ENCODE measurements at regions not wholly inside any gene's neighbourhood (a gene's known extent, or its start where the extent isn't known, plus 50 kb on each side); places are given as distances from the start of the nearest gene placed in this dataset.
"Not testable (repeated sequence)": the region's sequence is repeated elsewhere in the genome, so short reads cannot be mapped to it uniquely, and the experiment has no call there.

DNA sequence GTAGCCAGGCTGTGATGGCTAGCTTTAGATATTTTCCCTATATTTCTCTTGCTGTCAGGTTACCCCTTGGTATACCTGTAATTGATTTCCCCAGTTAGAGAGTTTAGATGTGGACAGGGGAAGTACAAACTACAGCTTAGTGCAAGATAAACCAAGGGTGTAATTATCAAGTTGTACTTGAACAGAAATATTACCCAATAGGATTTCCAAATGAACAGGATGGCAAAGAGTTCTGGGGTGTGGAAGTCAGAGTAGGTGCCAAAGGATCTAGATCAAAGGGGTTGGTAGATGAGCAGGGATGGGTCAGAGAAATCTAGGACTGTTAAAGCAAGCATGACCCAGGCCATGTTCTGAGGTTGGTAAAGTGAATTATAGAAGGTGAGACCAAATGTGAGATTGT is 585.2 kb downstream of the CCDC85A start:
- in situ Hi-C loops (cut with HindIII; ENCODE audit: low sequenced_read_pairs) = no loop called here

DNA sequence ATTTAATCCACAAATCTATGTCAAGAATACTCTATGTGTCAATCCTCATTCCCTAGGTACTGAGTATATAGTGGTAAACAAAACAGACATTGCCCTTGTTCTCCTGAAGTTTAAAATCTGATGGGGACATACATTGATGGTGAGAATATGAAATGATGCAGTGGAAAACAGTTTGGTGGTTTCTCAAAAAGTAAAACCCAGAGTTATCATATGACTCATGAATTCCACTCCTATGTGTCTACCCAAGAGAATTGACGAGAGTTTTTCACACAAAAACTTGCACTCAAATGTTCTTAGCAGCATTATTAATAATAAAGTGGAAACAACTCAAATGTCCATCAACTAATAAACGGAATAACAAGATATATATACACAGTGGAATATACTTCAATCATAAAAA is 586.7 kb downstream of the CCDC85A start:
- in situ Hi-C loops (cut with HindIII; ENCODE audit: low sequenced_read_pairs) = no loop called here

DNA sequence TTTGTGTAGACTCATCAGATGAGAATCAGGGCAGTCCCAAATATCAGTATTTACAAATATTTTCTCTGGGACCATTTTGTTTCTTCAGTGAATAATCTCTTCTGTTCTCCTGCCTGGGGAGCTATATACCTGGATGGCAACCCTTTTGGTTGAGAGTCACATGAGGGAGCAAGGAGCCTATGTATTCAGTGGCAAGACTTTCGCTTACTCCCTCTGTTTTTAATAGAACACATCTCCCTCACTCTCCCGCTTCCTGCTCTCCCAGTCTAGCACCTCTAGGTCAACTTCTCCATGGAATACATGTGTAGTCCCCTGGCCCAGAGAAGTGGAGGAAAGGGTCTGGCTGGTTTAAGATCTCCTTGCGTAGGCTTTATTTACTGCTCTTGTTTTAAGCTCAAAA is 600.3 kb downstream of the CCDC85A start:
- in situ Hi-C loops (cut with HindIII; ENCODE audit: low sequenced_read_pairs) = no loop called here

DNA sequence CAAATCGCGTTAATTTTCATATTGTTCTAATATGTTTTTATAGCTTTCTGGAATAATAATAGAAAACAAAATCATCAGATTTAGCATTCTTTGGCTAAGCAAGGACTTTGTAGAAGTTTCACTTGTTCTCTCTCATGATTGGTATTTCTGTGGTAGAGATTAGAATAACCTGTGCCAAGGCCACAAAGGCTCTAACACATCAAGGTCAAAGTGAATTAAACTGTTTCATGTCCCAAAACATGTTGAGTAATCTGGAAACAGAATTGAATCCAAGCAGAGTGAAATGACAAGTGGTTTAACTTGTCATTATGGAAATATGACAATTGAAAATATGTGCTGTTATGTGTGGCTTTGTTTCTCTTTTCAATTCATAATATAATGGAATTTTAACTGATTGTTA is 617.4 kb downstream of the CCDC85A start:
- in situ Hi-C loops (cut with HindIII; ENCODE audit: low sequenced_read_pairs) = no loop called here

DNA sequence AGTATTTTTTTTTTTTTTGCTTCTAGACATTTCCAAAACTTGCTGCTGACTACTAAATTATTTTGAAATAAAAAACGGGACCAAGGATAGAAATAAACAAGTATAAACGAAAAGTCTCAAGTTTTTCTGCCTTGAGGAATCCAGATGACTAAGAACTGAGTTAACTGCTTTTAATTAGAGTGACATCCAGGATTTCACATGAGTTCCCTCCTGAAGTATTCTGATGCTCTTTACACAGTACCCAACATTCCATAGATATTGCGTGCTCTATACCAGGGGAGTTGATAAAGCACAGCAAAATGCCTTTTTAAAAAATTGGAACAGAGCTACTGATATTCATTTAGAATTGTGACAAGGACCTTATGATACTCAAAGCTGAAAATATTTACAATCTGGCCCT is 618.0 kb downstream of the CCDC85A start:
- in situ Hi-C loops (cut with HindIII; ENCODE audit: low sequenced_read_pairs) = no loop called here

DNA sequence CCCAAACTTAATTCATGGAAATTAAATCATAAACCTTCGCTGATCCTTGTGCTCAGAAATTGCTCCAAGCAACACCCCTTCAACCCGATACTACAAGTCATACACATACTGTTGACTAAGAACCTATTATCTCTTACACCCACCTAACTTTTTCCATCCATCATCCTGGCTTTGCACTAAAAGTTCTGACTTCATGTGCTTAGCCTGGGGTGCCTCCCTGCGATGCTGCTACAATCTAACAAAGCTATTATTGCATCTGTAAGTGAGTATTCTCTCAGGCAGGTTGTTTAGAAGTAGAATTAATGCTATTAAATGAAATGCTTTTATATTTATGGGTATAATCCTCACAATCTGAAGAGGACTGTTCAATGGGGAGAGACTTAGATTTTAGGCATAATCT is 619.8 kb downstream of the CCDC85A start:
- in situ Hi-C loops (cut with HindIII; ENCODE audit: low sequenced_read_pairs) = no loop called here

DNA sequence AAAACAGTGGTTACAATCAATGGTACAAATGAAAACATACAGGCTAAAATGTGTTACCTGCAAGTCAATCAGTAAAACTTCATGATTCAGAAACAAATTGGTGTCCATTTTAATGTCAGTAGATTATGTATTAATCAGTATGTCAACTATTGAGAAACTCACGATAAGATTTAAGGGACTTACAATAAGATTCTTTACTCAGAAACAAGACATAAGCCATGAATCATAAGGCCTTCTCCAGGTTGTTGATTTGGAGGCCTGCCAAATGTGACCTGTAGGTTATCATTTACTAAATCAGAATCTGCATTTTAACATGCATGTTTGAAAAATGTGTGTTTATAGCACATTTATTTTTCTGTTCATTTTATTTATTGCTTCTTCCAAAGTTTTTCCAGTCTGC is 623.1 kb downstream of the CCDC85A start:
- in situ Hi-C loops (cut with HindIII; ENCODE audit: low sequenced_read_pairs) = no loop called here

DNA sequence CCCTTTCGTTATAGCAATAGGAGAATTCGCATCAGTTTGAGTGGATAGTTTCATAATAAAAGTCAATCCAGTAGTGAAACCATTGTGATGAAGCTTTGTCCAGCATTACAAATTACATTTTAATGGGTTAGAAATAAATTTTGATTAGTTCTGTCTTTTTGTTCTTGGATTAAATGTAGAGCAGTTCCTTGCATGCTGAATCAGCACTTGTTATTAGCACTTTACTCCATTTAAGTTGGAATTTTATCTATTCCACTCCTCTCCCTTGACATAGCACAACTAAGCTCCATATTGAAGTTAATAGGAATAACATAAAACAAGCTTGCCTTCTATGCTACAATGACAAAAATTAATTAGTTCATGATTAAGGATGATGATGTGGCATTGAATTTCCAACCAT is 624.1 kb downstream of the CCDC85A start:
- in situ Hi-C loops (cut with HindIII; ENCODE audit: low sequenced_read_pairs) = no loop called here

DNA sequence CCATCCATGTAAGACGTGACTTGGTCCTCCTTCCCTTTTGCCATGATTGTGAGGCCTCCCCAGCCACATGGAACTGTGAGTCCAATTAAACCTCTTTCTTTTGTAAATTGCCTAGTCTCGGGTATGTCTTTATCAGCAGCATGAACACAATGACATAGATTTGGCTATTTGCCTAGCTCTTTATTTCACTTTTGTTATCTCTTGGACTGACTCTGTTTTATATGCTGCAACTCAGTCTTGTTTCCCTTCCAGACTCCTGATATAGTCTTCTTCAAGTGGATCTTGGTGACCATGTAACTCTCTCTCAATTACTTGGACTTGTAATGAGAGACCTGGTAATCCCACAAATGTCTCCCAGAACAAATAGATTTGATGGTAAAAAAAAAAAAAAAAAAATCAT is 627.6 kb downstream of the CCDC85A start:
- in situ Hi-C loops (cut with HindIII; ENCODE audit: low sequenced_read_pairs) = no loop called here

DNA sequence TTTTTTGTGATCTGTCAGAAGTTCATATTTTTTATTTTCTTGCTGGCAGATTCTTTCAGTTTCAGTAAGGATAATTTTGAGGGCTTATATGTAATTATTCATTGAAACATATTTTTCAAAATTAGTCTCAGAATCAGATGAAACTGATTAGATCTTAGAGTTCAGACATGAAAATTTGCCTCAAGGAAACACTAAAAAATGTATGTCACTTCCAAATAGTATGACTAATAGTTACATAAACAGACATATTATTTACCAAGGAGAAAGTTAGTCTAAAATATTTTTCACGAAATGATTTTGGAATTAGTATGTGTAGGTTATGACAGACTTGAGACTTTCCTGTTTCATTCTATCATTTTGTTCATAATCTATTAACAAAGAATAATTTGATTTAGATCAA is 628.6 kb downstream of the CCDC85A start:
- in situ Hi-C loops (cut with HindIII; ENCODE audit: low sequenced_read_pairs) = no loop called here

DNA sequence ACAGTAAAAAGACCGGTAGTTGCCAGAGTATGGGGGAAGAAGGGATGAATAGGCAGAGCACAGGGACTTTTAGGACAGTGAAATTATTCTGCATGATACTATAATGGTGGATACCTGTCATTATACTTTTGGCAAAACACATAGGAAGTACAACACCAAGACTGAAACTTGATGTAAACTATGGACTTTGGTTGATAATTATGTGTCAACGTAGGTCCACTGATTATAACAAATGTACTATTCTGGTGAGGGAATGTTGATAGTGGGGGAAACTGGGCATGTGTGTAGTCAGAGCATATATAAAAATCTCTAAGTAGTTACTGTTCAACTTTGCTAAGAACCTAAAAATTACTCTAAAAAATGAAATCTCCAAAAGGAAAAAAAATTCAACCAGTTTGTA is 629.7 kb downstream of the CCDC85A start:
- in situ Hi-C loops (cut with HindIII; ENCODE audit: low sequenced_read_pairs) = no loop called here

DNA sequence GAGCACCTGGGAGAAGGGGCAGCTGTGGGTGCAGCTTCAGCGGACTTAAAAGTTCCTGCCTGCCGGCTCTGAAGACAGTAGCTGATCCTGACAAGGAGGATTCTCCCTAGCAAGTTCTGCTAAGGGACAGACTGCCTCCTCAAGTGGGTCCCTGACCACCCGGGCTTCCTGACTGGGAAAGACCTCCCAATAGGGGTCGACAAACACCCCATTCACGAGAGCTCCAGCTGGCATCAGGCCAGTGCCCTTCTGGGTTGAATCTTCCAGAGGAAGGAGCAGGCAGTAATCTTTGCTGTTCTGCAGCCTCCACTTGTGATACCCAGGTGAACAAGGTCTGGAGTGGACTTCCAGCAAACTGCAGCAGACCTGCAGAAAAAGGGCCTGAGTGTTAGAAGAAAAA is 632.9 kb downstream of the CCDC85A start:
- in situ Hi-C loops (cut with HindIII; ENCODE audit: low sequenced_read_pairs) = no loop called here

DNA sequence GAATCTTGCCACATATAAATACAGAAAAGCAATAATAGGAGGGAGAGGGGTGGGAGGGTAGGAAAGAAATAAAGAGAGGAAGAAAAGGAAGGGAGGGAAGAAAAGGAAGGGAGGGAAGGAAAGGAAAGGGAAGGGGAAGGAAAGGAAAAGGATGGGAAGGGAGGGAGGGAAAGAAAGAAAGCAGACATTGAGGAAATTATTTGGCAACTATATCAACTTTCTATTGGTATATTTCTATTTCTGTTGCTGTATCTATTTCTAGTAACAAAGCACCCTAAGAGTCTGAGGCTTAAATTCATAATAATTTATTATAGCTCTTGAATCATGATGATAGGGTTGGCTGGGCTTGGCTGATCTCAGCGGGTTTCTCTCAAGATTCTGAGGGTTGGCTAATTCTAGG is 648.0 kb downstream of the CCDC85A start:
- in situ Hi-C loops (cut with HindIII; ENCODE audit: low sequenced_read_pairs) = no loop called here

DNA sequence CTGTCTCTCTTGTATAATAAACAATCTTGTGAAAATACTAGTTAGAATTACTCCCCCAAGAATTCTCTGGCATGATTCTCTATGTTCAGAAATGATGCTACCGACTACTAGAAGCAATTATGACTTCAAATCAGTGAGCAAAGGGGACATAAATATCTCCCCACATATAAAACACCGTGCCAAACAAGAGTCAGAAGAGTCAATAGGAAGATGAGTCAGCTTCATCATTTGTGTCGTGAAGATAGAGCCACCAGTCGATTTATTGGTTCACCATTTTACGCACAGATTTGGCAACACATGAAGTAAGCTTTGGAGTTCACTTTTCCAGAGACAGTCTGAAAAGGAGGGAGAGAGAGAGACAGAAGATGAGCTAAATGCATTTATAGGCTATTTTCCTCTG is 650.9 kb downstream of the CCDC85A start:
- in situ Hi-C loops (cut with HindIII; ENCODE audit: low sequenced_read_pairs) = no loop called here

DNA sequence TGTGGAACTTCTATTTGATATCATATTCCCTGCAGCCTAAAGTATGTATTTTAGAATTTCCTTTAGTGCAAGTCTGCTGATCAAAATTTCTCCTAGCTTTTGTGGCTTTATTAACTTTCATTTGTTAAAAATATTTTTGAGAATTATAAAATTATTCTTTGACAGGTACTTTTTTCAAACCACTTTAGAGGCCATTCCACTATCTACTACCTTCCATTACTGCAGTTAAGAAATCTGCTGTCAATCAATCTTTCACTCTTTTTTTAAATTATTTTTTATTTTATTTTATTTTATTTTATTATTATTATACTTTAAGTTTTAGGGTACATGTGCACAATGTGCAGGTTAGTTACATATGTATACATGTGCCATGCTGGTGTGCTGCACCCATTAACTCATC is 656.2 kb downstream of the CCDC85A start:
- in situ Hi-C loops (cut with HindIII; ENCODE audit: low sequenced_read_pairs) = not testable (repeated sequence)

DNA sequence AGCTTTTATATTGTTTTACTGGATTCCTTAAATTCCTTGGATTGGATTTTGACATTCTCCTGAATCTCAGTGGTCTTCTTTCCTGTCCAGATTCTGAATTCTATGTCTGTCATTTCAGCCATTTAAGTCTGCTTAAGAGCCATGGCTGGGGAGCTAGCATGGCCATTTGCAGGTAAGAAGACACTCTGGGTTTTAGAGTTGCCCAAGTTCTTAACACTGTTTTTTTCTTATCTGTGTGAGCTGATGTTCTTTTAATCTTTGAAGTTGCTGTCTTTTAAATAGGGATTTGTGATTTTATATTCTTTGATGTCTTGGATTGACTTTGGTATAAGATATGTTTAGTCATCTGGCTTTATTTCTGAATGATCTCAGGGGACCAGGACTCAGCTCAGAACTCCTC is 677.2 kb downstream of the CCDC85A start:
- in situ Hi-C loops (cut with HindIII; ENCODE audit: low sequenced_read_pairs) = no loop called here

DNA sequence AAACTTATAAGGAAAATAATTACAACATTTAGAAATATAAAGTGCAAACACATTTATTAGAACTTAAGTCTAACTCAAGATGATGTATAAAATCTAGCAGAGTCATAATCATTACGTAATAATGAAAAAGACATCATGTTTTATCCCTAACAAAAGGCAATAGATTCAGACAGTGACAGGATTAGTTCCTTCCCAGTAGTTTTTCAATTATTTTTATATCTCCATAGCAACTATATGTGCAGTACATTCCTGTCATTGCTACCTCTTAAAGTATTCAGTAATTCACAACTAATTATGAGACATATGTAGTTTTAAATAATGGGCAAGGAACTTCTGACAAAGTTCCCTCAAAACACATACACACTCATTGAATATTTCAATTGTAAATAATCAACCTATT is 687.9 kb downstream of the CCDC85A start:
- in situ Hi-C loops (cut with HindIII; ENCODE audit: low sequenced_read_pairs) = no loop called here

DNA sequence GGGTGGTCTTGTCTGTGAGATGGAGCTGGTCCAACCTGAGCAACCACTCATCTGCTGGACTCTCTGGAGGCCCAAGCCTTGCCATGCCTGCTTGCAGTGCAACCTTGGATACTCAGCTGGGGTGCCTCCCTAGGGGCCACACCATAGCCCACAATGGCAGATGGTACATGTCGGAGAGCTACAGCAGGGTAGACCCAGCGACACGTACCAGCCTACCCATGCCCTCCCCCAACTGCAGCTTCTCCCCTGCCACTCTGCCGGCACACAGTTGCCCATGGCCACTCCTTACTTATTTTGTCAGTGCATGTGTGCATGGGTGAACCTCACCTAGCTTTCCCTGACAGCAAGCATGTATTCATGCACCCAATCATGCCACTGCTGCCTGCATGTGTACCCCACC is 690.9 kb downstream of the CCDC85A start:
- in situ Hi-C loops (cut with HindIII; ENCODE audit: low sequenced_read_pairs) = no loop called here

DNA sequence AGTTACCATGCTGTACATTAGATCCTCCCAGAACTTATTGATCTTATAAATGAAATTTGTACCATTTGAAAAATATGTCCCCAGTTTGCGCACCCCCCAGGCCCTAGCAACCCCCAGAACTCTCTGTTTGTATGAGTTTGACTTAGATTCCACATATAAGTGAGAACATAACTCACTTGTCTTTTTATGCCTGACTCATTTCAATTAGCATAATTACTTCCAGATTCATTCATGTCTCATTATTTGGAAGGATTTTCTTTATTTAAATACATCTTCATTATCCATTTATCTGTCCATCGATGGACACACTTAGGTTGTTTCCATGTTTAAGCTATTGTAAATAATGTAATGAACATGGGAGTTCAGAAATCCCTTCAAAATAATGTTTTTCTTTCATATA is 705.9 kb downstream of the CCDC85A start:
- in situ Hi-C loops (cut with HindIII; ENCODE audit: low sequenced_read_pairs) = no loop called here

DNA sequence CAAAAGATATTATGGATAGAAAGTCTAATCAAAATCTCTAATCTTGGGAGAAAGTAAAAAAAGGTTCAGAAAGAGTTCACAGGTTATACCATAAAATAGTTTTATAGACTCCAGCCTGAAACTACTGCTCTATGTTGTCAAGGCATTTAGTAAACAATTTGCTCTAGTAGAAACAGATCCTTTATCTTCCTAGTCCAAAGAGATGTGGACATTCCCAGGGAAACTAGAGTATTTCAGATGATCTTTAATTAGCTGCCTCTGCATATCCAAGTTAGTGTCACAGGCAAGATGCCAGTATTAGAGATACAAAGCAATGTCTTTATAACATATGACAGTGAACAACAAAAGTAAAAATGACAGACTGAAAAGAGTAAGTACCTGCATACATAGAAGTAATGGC is 708.6 kb downstream of the CCDC85A start:
- in situ Hi-C loops (cut with HindIII; ENCODE audit: low sequenced_read_pairs) = no loop called here

DNA sequence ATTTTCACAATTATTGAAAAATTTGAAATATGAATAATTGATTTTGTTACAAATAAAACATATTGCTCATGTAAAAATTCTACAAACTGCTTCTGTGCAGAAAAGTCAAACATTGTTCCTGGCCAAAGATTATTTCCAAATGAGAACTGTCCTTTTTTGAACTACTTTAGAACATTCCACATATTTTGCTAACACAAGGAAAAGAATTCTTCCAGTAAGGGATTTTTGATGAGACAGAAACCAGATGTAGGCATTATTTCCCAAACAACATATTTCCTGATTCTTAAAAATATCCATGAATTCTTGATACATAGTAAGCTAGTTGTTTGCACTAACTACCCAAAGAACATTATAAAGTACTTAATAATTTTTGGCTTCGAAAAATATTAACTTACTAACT is 715.2 kb downstream of the CCDC85A start:
- in situ Hi-C loops (cut with HindIII; ENCODE audit: low sequenced_read_pairs) = no loop called here

DNA sequence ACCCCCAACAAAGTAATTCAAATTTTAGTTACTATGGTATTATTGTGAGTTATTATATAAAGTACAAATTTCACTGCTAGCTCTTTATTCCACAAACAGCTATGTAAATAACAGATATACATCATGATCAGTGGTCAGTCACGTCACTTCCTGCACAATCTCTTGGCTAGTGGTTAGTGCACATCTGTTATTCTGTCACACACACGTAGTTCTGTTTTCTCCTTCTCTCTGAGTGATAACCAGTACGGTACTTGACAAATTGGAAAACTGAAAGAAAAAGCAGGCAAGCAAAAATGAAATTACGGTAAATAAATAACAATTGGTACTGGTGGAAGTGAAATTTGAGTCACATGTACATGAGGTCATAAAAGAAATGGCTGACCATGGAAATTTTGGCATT is 728.7 kb downstream of the CCDC85A start:
- in situ Hi-C loops (cut with HindIII; ENCODE audit: low sequenced_read_pairs) = no loop called here

DNA sequence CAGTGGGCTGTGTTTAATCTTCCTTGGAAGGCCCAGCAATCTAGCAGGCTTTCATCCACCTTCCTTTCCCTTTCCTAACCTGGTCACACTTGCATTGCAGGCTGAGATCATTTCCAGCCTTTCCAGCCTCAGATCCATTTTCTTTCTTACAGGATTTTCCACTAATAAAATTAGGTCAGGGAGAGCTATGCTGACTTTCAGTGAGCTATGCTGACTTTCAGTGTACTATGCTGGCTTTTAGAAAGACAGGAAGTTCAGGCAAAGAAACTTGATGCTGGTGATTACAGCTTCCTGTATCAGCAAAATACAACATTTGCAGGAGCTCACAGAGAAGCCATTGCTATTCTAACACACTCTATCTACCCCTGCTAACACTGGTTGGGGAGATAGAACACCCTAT is 735.0 kb downstream of the CCDC85A start:
- in situ Hi-C loops (cut with HindIII; ENCODE audit: low sequenced_read_pairs) = no loop called here

DNA sequence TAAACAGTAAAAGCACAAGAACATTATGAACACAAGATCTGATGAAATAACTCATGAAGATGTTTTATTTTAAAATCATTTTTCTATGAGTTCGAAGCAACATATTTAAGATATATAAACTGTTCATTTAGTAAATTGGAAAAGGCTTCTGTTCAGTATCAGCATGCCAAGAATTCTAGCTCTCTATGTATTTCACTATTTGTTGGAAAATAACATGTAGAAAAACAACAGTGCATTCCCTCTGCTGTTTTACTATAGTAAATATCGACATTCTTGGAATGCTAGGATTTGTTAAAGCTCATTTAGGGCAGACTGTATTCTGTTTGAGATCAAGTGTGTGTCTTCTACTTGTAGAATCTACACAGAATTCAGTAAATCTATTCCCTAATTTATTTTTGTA is 750.2 kb downstream of the CCDC85A start:
- in situ Hi-C loops (cut with HindIII; ENCODE audit: low sequenced_read_pairs) = no loop called here

Measured in DLD1 (cell line).